ENCODE measurements at regions not wholly inside any gene's neighbourhood (a gene's known extent, or its start where the extent isn't known, plus 50 kb on each side); places are given as distances from the start of the nearest gene placed in this dataset.

DNA sequence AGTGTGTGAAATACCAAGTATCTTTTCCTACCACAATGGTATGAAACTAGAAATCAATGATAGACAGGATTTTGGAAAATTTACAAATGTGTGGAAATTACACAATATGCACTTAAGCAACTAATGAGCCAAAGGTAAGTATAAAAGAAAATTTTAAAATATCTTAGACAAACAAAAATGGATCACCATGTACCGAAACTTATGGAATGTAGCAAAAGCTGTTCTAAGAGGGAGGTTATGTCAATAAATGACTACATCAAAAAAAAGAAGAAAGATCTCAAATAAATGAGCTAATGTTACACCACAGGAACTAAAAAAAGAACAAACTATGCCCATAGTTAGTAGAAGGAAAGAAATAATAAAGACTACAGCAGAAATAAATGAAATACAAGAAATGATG, 1084.1 kb downstream of the TECRL start:
- peaks cover 17% of the 10 kb centered on the region for H3K9me3 Mint-ChIP-seq
- H3K27me3 Mint-ChIP-seq = no peaks in the 10 kb centered on the region
- no peaks in the 10 kb centered on the region for H3K36me3 Mint-ChIP-seq (ENCODE audit: low read depth)
- H3K4me3 Mint-ChIP-seq = no peak overlapping the region
- H3K27ac Mint-ChIP-seq = no peak overlapping the region
- no peak for ATAC-seq
- no peaks in the 10 kb centered on the region for H3K4me1 Mint-ChIP-seq
- DNase-seq = no peak

DNA sequence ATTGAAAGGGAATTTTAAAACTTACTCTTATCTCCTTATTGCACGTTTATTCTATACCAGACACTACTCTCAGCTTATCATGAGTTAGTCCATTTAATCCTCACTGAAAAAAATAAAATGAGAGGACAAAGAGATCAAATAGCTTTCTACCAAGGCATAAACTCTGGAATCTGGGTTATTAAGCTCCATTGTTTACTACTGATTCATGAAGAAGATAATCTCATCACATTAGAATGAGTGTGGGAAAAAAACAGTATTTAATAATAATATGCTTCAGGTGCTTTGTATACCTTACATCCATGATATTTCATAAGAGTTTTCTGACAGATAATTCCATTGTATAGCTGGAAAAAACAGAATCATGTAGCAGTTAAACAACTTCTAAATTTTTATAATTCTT, 1092.6 kb downstream of the TECRL start:
- Mint-ChIP-seq H3K4me1 (no peaks in the 10 kb centered on the region), H3K9me3 (no peaks in the 10 kb centered on the region), H3K27ac (no peak overlapping the region), H3K36me3 (ENCODE audit: low read depth) (no peaks in the 10 kb centered on the region), H3K27me3 (no peaks in the 10 kb centered on the region), H3K4me3 (no peak overlapping the region)
- DNase-seq (no peak), ATAC-seq (no peak)

DNA sequence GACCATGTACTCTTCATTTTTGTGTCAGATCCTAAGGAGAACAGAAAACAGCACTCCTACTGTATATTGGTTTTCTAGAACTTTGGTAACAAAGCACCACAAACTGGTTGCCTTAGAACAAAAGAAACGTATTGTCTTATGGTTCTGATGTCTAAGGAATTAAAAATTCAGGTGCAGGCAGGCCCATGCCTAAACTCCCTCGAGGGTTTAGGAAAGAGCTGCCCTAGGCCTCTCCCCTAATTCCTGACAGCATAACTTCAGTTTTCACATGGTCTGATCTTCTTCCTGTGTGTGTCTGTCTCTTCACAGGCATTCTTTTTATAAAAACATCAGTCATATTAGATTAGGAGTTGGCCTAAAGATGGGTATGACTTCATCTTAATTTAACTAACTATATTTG, 1093.6 kb downstream of the TECRL start:
- Mint-ChIP-seq H3K36me3 (ENCODE audit: low read depth) (no peaks in the 10 kb centered on the region), H3K4me1 (no peaks in the 10 kb centered on the region), H3K27ac (no peak overlapping the region), H3K4me3 (no peak overlapping the region), H3K27me3 (no peaks in the 10 kb centered on the region), H3K9me3 (no peaks in the 10 kb centered on the region)
- no peak for DNase-seq
- ATAC-seq = no peak

DNA sequence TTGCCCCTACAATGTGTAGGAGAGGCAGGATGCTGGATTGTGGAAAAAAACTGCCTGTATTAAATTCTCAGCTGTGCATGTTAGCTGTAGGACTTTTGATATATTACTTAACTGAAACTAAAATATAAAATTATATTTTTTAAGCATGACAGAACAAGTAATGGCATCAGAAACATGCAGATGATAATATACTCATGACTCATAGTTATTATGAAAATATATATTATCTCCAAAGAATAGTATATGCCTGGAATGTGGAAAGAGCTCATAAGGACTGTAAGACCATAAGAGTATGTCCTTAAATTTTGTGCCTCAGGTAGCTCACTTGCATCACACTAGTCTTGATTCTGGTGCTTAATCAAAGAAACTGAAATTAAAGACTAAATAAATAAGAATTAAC, 1100.6 kb downstream of the TECRL start:
- Mint-ChIP-seq H3K4me3 (no peak overlapping the region), H3K27me3 (no peaks in the 10 kb centered on the region), H3K9me3 (peaks cover 2% of the 10 kb centered on the region), H3K27ac (no peak overlapping the region), H3K4me1 (no peaks in the 10 kb centered on the region), H3K36me3 (ENCODE audit: low read depth) (no peaks in the 10 kb centered on the region)
- DNase-seq (no peak), ATAC-seq (no peak)

DNA sequence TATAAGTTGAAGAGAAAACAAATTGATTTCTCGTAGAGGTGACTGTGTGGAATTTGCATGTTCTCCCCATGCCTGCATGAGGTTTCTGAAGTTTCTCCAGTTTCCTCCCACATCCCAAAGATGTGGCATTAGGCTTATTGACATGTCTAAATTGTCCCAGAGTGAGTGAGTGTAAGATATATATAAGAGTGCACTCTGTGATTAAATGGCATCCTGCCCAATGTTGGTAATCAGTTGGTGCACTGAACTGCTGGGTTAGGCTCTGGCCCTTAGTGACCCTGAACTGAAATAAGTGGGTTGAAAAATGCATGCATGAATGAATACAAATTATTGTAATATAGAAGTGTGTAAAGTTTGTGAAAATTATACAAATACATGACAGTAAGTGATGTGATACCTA, 1106.5 kb downstream of the TECRL start:
- Mint-ChIP-seq H3K9me3 (peaks cover 5% of the 10 kb centered on the region), H3K36me3 (ENCODE audit: low read depth) (no peaks in the 10 kb centered on the region), H3K4me3 (no peak overlapping the region), H3K4me1 (no peaks in the 10 kb centered on the region), H3K27me3 (no peaks in the 10 kb centered on the region), H3K27ac (no peak overlapping the region)
- DNase-seq = no peak
- no peak for ATAC-seq

DNA sequence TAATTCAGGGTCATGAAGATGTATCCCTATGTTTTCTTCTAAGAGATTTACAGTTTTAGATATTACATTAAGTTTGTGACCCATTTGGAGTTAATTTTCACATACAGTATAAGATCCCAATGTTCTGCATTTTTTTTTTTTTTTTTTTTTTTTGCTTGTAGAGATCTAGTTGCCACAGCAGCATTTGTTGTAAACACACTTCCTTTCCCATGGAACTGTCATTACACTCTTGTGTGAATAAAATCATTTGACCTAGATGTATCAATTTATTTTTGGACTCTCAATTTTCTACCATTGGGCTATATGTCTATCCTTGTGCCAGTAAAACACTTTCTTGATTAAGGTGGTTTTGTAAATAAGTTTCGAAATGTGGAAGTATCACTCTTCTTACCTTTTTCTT, 1107.2 kb downstream of the TECRL start:
- ATAC-seq = no peak
- DNase-seq = no peak
- H3K27me3 Mint-ChIP-seq = no peaks in the 10 kb centered on the region
- peaks cover 9% of the 10 kb centered on the region for H3K9me3 Mint-ChIP-seq
- no peaks in the 10 kb centered on the region for H3K4me1 Mint-ChIP-seq
- no peaks in the 10 kb centered on the region for H3K36me3 Mint-ChIP-seq (ENCODE audit: low read depth)
- no peak overlapping the region for H3K27ac Mint-ChIP-seq
- no peak overlapping the region for H3K4me3 Mint-ChIP-seq

DNA sequence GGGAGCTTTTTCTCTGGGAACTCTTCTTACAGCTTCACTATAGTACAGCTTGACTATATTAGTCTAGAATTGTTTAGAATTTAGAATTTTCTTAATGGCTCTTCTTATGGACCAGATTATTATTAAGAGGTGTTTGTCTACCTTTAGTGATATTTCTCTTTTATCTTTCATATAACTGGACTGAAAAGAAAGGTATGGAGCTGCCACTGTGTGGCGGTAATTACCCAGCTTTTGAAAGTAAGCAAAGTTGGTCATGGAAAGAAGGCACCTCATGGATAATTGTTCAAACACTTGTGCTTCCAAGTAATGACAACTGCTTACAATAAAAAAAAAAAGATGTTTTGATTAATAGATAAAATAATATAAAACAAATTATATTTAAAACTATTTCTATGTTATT, 1112.5 kb downstream of the TECRL start:
- no peak for DNase-seq
- H3K4me1 Mint-ChIP-seq = no peaks in the 10 kb centered on the region
- H3K36me3 Mint-ChIP-seq (ENCODE audit: low read depth) = no peaks in the 10 kb centered on the region

DNA sequence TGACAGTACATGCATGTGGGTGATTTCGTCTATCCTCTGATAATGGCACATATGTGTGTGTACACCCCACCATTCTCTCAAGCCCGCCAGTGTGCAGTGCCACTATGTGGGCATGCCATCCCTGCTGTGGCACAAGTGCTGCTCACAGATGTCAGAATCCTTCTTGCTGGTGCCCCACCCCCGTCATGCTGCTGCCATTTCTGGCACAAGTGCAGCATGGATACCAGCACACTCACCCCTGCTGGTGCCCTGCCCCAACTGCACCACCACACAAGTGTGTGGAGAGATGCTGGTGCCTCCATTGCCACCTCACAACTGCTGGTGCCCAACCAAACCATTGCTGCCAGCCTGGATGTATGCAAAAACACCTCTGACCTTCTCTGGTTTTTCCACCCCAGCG, 1133.8 kb downstream of the TECRL start:
- ATAC-seq = no peak
- DNase-seq = no peak
- H3K4me1 Mint-ChIP-seq = no peaks in the 10 kb centered on the region
- H3K27ac Mint-ChIP-seq = no peak overlapping the region
- peaks cover 26% of the 10 kb centered on the region for H3K9me3 Mint-ChIP-seq
- H3K4me3 Mint-ChIP-seq = no peak overlapping the region
- H3K27me3 Mint-ChIP-seq = no peaks in the 10 kb centered on the region
- H3K36me3 Mint-ChIP-seq (ENCODE audit: low read depth) = no peaks in the 10 kb centered on the region

More for the DNA sequence above, 1112.5 kb downstream of the TECRL start:
- H3K9me3 Mint-ChIP-seq = peaks cover 10% of the 10 kb centered on the region
- H3K27me3 Mint-ChIP-seq = no peaks in the 10 kb centered on the region
- no peak overlapping the region for H3K27ac Mint-ChIP-seq
- ATAC-seq = no peak
- no peak overlapping the region for H3K4me3 Mint-ChIP-seq

DNA sequence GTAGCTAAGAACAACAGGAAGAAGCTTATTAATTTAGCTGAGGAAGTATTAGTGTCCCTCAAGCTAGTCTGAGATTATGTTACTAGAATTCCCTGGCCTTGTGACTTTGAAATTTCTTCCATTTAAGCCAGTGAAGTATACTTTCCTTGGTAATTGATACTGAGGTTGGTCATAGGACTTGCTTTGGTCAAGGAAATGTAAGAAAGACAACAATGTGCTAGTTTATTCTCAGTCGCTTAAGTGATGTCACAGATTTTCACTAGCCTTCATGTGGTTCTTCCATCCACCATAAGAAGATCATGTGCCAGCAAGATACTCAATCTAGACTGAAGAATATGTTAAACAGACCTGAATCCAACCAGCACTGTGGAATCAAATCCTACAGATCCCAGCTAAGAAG, 1140.1 kb downstream of the TECRL start:
- Mint-ChIP-seq H3K4me3 (no peak overlapping the region), H3K9me3 (peaks cover 17% of the 10 kb centered on the region), H3K4me1 (no peaks in the 10 kb centered on the region), H3K27me3 (no peaks in the 10 kb centered on the region), H3K27ac (no peak overlapping the region), H3K36me3 (ENCODE audit: low read depth) (no peaks in the 10 kb centered on the region)
- no peak for DNase-seq
- ATAC-seq = no peak

DNA sequence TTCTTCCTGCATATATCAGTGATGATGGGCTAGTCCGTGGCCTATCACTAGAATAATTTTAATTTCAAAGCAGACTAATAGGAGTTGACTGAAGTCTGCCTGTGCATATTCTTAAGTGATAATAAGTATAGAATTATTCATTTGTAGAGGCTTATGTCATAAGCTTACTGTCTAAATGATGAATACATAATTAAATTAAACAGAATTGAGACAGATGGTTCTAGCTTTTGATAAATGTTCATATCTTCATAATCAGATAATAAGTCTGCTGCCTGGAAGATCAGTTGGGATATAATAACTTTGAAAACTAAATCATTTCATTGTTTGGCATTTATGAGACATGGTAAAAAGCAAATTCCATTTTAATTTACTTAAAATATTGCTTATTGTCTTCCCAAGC, 1175.6 kb downstream of the TECRL start:
- Mint-ChIP-seq H3K4me1 (no peaks in the 10 kb centered on the region), H3K4me3 (no peak overlapping the region), H3K27ac (no peak overlapping the region), H3K27me3 (no peaks in the 10 kb centered on the region), H3K9me3 (peaks cover 4% of the 10 kb centered on the region), H3K36me3 (ENCODE audit: low read depth) (no peaks in the 10 kb centered on the region)
- ATAC-seq = no peak
- no peak for DNase-seq

DNA sequence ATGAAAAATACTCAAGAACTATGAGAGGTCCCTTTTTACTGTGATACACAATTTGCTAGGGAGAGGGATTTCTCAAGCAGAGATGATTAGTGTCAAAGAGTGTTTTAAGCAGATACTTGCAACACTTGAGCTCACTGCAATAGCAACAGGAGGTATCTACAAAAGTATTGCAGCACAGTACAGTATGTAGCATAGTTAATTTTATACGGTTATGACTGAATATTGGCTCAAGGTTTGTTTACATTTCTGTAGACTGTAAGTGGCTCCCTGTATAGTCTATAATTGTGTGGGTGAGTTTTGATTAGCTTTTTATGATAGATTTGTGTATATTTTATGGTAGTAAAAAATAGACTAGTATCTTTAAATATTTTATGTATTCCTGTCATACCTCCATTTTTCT, 1177.2 kb downstream of the TECRL start:
- Mint-ChIP-seq H3K27me3 (no peaks in the 10 kb centered on the region), H3K4me3 (no peak overlapping the region), H3K27ac (no peak overlapping the region), H3K36me3 (ENCODE audit: low read depth) (no peaks in the 10 kb centered on the region), H3K9me3 (peaks cover 4% of the 10 kb centered on the region), H3K4me1 (no peaks in the 10 kb centered on the region)
- ATAC-seq (no peak), DNase-seq (no peak)

DNA sequence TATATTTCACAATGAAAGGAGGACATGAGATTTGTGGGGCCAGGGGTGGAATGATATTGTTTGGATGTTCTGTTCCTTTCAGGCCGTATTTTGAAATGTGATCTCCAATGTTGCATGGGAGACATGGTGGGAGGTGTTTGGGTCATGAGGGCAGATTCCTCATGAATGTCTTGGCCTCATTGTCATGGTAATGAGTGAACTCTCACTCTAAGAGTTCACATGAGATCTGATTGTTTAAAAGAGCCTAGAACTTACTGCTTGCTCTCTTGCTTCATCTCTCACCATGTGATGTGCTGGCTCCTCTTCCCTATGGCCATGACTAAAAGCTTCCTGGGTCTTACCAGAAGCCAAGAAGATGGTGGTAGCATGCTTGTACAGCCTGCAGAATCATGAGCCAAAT, 1183.0 kb downstream of the TECRL start:
- Mint-ChIP-seq H3K4me3 (no peak overlapping the region), H3K27me3 (no peaks in the 10 kb centered on the region), H3K9me3 (peaks cover 6% of the 10 kb centered on the region), H3K36me3 (ENCODE audit: low read depth) (no peaks in the 10 kb centered on the region), H3K4me1 (no peaks in the 10 kb centered on the region), H3K27ac (no peak overlapping the region)
- DNase-seq (no peak), ATAC-seq (no peak)

DNA sequence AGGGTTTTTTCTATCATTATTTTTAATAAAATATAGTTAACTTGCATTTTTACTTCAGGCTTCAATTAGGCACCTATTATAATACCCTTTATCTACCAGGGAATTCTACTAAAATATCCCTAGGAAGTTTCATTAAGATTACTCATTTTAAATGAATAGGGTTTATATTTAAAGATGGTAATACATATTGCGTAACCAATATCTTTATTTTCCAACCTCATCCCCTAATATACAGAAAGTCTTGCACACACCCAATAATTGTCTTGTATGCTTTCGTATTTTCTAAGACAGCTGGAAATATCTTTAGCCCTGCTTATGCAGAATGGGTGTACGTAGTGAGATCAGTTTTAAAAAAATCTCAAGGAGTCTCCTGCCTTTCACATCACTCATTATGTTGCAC, 1186.8 kb downstream of the TECRL start:
- Mint-ChIP-seq H3K9me3 (peaks cover 19% of the 10 kb centered on the region), H3K27ac (no peak overlapping the region), H3K4me3 (no peak overlapping the region), H3K27me3 (no peaks in the 10 kb centered on the region), H3K4me1 (no peaks in the 10 kb centered on the region), H3K36me3 (ENCODE audit: low read depth) (no peaks in the 10 kb centered on the region)
- DNase-seq = no peak
- ATAC-seq = no peak

DNA sequence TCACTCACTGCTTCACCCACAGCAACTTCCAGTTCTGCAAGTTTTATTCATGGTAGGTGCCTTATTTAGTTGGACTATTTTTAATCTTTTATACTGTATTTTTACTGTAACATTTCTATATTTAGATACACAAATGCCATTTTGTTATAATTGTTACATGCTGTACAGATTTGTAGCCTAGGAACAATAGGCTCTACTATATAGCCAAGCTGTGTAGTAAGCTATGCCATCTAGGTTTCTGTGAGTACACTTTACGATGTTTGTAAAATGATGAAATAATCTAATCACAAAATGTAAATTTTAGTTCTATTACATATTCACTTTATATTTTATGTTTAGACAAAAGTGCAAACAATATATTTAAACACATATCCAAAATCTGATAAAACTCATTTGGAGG, 1187.8 kb downstream of the TECRL start:
- Mint-ChIP-seq H3K27me3 (no peaks in the 10 kb centered on the region), H3K36me3 (ENCODE audit: low read depth) (no peaks in the 10 kb centered on the region), H3K9me3 (peaks cover 28% of the 10 kb centered on the region), H3K27ac (no peak overlapping the region), H3K4me1 (no peaks in the 10 kb centered on the region), H3K4me3 (no peak overlapping the region)
- ATAC-seq = no peak
- DNase-seq = no peak

DNA sequence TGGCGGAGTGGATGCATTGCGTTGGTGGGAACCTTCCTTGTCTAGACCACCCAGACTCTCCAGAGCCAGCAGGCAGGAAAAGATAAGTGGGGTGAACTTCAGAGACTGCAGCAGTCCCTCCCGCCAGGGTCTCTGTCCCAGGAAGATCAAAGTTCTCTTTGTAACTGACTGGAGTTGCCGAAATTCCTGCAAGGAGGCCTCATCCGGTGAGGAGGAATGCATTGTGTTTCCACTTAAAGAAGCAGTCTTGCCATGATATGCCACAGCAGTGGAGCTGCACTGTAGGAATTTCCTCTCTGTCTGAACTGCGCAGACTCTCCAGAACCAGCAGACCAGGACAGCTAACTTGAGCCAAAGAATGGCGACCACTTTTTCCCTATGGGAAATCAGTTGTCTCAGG, 1190.4 kb downstream of the TECRL start:
- Mint-ChIP-seq H3K4me1 (no peaks in the 10 kb centered on the region), H3K27me3 (no peaks in the 10 kb centered on the region), H3K36me3 (ENCODE audit: low read depth) (no peaks in the 10 kb centered on the region), H3K4me3 (no peak overlapping the region), H3K27ac (no peak overlapping the region), H3K9me3 (peaks cover 46% of the 10 kb centered on the region)
- DNase-seq (no peak), ATAC-seq (no peak)

DNA sequence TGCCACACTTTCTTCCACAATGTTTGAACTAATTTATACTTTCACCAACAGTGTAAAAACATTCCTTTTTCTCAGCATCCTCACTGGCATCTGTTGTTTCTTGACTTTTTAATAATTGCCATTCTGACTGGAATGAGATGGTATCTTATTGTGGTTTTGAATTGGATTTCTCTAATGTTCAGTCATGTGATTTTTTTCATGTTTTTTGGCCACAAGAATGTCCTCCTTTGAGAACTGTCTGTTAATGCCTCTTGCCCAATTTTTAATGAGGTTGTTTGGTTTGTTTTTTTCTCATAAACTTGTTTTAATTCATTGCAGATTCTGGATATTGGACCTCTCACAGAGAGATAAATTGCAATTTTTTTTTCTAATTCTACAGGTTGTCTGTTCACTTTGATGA, 1195.2 kb downstream of the TECRL start:
- no peaks in the 10 kb centered on the region for H3K4me1 Mint-ChIP-seq
- no peaks in the 10 kb centered on the region for H3K36me3 Mint-ChIP-seq (ENCODE audit: low read depth)
- peaks cover 41% of the 10 kb centered on the region for H3K9me3 Mint-ChIP-seq
- H3K4me3 Mint-ChIP-seq = no peak overlapping the region
- H3K27ac Mint-ChIP-seq = no peak overlapping the region
- no peak for DNase-seq
- H3K27me3 Mint-ChIP-seq = no peaks in the 10 kb centered on the region
- no peak for ATAC-seq

Measured in activated naive CD8-positive, alpha-beta T cell treated with anti-CD3 and anti-CD28 coated beads, Interleukin-2, amount 50 U/mL, for 24 hours (primary cell).